ENCODE measurements at regions not wholly inside any gene's neighbourhood (a gene's known extent, or its start where the extent isn't known, plus 50 kb on each side); places are given as distances from the start of the nearest gene placed in this dataset.

GRCh38 chrX:140917354-140918115, 84.9 kb upstream of the SPANXB1 start:
- ChIA-PET POLR2A (no interaction called here), CTCF (ENCODE audit: low intra/inter-chr PET ratio, low total read pairs) (interaction anchor here (2.1 kb wide), 1 partner anchor 361 kb away, joined by 8 read pairs; no protein-coding TSS in a partner anchor)
- ATAC-seq (no peak), DNase-seq (ENCODE audit: low spot score) (no peak), FAIRE-seq (no peak)
- no TSS peak for BruUV-seq (replicated peaks)
- H3K27me3 ChIP-seq (ENCODE audit: control insufficient read depth in 1 of 2, insufficient read depth in 2 of 2, low read length in 2 of 2) = no peaks in the 10 kb centered on the region
- no peak overlapping the region for H3K27ac ChIP-seq (ENCODE audit: extremely low read length, insufficient read depth, low read length)
- H3K36me3 ChIP-seq (replicated peaks in 1 of 2; ENCODE audit: control insufficient read depth in 1 of 2, insufficient read depth in 2 of 2, low read length in 2 of 2) = no peaks in the 10 kb centered on the region
- in situ Hi-C loops (cut with HindIII; ENCODE audit: extremely low pct_ligation_motif_present, low pct_unique_long_range_greater_than_20kb) (no loop called here), intact Hi-C loops (cut with micrococcal nuclease; ENCODE audit: unreplicated experiment) (loop anchor here (1.0 kb wide), 1 partner anchor 361 kb away; no protein-coding TSS in a partner anchor)
- H4K20me1 ChIP-seq (ENCODE audit: insufficient read depth, low read length) = no peaks in the 10 kb centered on the region
- H3K4me2 ChIP-seq (ENCODE audit: low read depth, low read length) = no peak overlapping the region
- H3K4me1 ChIP-seq (ENCODE audit: insufficient read depth, low read length) = no peaks in the 10 kb centered on the region
- no peak overlapping the region for H2AFZ ChIP-seq (ENCODE audit: low read length)
- H3K4me3 ChIP-seq (replicated peaks in 1 of 3; ENCODE audit: insufficient read depth in 1 of 3, low read depth in 2 of 3, low read length in 3 of 3) = no peak overlapping the region
- no peak overlapping the region for H3K9ac ChIP-seq (ENCODE audit: insufficient read depth, low read depth, low read length)
- no peaks in the 10 kb centered on the region for H3K9me3 ChIP-seq (ENCODE audit: low read length)
- TF ChIP-seq ZNF232 (CRISPR knock-in tag; IDR thresholded peaks at IDR 0.05; ENCODE audit: borderline replicate concordance) (no peak), TCF7L2 (IDR thresholded peaks at IDR 0.05; ENCODE audit: low read depth, low read length) (no peak), SIN3B (IDR thresholded peaks at IDR 0.05; ENCODE audit: low read length) (no peak), SKI (IDR thresholded peaks at IDR 0.05; ENCODE audit: partially characterized antibody) (no peak), SMARCC2 (IDR thresholded peaks at IDR 0.05) (no peak), PHF5A (CRISPR knock-in tag; IDR thresholded peaks at IDR 0.05; ENCODE audit: low read depth, unreplicated experiment) (no peak), ZNF557 (CRISPR knock-in tag; IDR thresholded peaks at IDR 0.05) (no peak), SRSF1 (optimal IDR thresholded peaks at IDR 0.05; ENCODE audit: low read depth, low read length) (no peak), ZNF431 (CRISPR knock-in tag; IDR thresholded peaks at IDR 0.05; ENCODE audit: borderline replicate concordance, low read depth) (no peak), ZNF777 (CRISPR knock-in tag; IDR thresholded peaks at IDR 0.05) (no peak), ZNF703 (CRISPR knock-in tag; IDR thresholded peaks at IDR 0.05; ENCODE audit: borderline replicate concordance) (no peak), BRD4 (CRISPR knock-in tag; IDR thresholded peaks at IDR 0.05) (no peak)
- TF ChIP-seq, protein P1, sequence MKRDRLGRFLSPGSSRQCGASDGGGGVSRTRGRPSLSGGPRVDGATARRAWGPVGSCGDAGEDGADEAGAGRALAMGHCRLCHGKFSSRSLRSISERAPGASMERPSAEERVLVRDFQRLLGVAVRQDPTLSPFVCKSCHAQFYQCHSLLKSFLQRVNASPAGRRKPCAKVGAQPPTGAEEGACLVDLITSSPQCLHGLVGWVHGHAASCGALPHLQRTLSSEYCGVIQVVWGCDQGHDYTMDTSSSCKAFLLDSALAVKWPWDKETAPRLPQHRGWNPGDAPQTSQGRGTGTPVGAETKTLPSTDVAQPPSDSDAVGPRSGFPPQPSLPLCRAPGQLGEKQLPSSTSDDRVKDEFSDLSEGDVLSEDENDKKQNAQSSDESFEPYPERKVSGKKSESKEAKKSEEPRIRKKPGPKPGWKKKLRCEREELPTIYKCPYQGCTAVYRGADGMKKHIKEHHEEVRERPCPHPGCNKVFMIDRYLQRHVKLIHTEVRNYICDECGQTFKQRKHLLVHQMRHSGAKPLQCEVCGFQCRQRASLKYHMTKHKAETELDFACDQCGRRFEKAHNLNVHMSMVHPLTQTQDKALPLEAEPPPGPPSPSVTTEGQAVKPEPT (CRISPR knock-in tag; IDR thresholded peaks at IDR 0.05; ENCODE audit: low read depth) = no peak
- TF ChIP-seq, protein P2, sequence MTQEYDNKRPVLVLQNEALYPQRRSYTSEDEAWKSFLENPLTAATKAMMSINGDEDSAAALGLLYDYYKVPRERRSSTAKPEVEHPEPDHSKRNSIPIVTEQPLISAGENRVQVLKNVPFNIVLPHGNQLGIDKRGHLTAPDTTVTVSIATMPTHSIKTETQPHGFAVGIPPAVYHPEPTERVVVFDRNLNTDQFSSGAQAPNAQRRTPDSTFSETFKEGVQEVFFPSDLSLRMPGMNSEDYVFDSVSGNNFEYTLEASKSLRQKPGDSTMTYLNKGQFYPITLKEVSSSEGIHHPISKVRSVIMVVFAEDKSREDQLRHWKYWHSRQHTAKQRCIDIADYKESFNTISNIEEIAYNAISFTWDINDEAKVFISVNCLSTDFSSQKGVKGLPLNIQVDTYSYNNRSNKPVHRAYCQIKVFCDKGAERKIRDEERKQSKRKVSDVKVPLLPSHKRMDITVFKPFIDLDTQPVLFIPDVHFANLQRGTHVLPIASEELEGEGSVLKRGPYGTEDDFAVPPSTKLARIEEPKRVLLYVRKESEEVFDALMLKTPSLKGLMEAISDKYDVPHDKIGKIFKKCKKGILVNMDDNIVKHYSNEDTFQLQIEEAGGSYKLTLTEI (CRISPR knock-in tag; conservative IDR thresholded peaks at IDR 0.05) = no peak
- no peaks in the 10 kb centered on the region for H3K79me2 ChIP-seq (ENCODE audit: insufficient read depth, low read length)
- WGBS (ENCODE audit: low lambda C conversion rate) = 31% methylated on average over 4 of the region's 4 CpGs

All from HepG2 (cell line).